8988T (cell line): ENCODE measurements at regions not wholly inside any gene's neighbourhood (a gene's known extent, or its start where the extent isn't known, plus 50 kb on each side); places are given as distances from the start of the nearest gene placed in this dataset.

Experiments used
- DNase-seq: peaks from one replicate; pipeline ENCODE4 v3.0.0; 2011

- no peak for DNase-seq
Measured at GRCh38 chr3:159174715-159175692, 373.1 kb downstream of the MFSD1 start.

DNA sequence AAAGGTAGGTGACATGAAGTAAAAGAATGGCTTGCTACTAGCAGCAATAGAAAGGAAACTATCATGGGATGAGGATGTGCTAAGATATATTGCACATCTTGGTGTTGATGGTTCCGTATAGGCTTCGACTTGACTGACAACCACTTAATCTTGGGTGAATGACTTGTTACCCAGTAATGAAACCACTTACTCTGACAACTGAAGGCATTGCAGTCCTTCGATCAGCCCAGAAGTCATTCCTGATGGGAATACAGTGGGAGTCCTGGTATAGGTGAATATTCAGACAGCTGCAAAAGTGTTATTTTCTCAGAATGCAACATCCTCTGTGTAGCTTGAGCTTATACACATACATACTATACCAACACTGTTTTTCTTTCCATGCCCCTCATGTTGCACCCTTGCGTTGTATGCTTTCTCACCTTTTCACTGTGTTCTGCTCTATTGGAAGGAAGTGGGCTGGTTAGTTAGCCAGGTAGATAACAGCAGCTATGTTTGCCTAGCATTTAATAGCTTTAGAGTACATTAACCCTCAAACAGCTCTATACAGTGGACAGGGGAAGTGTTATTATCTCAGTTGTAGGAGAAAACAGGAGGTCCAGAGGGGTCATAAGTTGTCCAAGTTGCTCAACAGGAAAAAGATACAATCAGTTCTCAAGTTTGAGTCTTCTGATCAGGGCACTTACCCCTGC, 376.5 kb downstream of the MFSD1 start:
- no peak for DNase-seq

DNA sequence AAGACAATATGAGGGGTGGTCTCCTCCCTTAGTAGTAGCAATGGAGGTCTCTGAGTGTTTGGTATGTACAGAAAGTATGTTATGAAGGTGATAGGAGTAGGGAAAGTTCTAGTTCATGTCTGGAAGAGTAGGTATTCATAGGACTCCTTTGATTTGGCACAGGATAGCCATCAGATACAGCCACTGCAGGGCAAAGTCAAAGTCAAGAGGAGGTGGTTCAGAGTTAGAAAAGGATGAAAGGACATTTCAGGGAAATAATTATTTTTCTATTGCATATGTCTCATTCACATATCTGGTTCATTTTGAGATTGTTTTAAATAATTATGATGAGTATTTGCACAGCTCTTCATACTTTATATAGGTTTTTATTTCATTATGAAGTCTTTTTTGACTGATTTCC, 381.1 kb downstream of the MFSD1 start:
- no peak for DNase-seq

- DNase-seq, result no peak
Measured at GRCh38 chr3:159185443-159186050, 383.7 kb downstream of the MFSD1 start.

- no peak for DNase-seq
Measured at GRCh38 chr3:159186581-159186980, 384.7 kb downstream of the MFSD1 start.

- no peak for DNase-seq
Measured at GRCh38 chr3:159187232-159187631, 385.4 kb downstream of the MFSD1 start.

DNA sequence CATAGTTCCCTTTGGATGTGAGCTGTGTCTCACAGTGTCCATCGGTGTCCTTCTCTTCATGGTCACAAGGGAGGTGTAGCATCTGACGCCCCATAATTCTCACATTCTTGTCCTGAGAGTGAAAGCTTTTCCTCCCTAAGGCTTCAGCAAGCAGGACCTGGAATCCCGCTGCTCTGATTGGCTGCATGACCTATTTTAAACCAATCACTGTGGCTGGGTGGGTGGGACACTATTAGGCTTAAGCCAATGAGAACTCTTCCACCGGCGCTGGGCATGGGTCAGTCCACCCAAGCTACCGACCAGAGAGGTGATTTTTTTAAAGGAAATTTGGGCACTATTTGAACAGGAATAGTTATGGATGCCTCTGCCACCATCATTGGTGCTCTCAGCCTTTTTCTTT, 385.9 kb downstream of the MFSD1 start:
- DNase-seq, result no peak

DNA sequence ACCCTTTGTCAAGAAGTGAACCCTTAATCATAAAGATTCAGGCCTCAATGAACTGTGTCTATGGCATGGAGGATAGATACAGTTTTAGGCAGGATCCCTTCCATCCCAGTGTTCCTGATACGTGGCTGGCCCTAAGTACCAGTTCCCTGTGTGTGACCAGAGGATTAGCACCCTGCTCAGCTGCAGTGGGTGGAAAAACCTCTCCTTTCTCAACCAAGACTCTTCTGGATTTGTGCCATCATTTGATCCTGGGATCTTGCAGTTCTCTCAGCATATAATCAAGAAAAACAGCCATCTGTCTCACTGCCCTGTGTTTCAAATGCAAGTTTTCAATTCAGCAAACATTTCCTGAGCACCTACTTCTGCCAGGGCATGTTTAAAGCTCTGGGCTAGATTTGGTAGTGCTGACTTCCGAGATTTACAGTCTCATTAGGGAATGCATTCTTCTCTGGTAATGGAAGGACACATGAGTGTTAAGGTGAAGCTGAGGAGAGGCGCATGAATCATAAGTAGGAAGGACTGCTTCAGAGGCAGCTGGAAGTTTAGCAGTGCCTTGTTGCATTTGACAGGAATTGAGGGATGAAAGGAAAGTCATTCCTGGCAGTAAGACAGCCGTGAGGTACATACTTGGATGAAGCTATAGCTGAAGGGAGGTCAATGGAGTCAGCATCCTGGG, 388.3 kb downstream of the MFSD1 start:
- no peak for DNase-seq

- DNase-seq, result no peak
Measured at GRCh38 chr3:159191447-159191846, 389.6 kb downstream of the MFSD1 start.

GRCh38 chr3:159196359-159196758, 394.5 kb downstream of the MFSD1 start:
- DNase-seq, result no peak

- no peak for DNase-seq
Measured at GRCh38 chr3:159200176-159200575, 398.3 kb downstream of the MFSD1 start.

GRCh38 chr3:159208050-159208449, 406.2 kb downstream of the MFSD1 start:
- DNase-seq, result no peak

GRCh38 chr3:159209459-159209858, 407.6 kb downstream of the MFSD1 start:
- no peak for DNase-seq

GRCh38 chr3:159210336-159210735, 408.5 kb downstream of the MFSD1 start:
- no peak for DNase-seq

GRCh38 chr3:159216311-159216710, 414.5 kb downstream of the MFSD1 start:
- DNase-seq, result no peak

DNA sequence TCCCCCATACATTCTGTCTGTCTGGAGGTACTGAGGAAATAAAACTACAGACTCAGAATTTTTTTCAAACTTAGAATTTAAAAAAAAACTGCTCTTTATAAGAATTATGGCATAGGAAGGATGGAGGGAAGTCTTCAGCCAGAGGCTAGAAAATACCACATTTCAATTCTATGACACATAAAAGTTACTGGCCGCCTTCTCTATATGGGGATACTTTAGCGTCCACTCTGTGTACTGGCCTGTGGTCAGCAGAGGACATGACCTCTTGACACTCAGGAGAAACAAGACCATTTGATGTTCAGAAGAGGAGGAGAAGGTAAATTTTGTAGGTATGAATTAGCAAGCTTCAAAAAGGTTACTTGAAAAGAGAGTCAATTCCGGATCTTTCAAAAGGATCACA, 417.4 kb downstream of the MFSD1 start:
- DNase-seq, result no peak

DNA sequence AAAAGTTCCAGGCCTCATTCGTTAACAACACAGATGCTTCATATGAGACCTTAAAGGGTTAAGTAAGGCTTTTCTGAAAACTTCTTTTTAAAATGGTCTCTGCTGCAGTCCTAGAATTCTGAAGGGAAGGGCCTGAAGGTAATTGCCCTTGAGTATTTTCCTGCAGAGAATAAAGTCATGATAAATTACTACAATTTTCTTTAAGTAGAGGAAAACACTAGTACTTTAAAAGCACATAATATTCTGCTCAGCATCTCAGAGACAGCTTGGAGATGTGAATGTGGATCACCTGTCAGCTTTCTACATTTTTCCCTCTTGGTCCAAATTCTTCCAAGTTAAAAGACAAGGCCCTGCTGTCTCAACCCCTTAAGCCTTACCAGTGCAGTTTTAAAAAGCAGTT, 419.5 kb downstream of the MFSD1 start:
- no peak for DNase-seq

DNA sequence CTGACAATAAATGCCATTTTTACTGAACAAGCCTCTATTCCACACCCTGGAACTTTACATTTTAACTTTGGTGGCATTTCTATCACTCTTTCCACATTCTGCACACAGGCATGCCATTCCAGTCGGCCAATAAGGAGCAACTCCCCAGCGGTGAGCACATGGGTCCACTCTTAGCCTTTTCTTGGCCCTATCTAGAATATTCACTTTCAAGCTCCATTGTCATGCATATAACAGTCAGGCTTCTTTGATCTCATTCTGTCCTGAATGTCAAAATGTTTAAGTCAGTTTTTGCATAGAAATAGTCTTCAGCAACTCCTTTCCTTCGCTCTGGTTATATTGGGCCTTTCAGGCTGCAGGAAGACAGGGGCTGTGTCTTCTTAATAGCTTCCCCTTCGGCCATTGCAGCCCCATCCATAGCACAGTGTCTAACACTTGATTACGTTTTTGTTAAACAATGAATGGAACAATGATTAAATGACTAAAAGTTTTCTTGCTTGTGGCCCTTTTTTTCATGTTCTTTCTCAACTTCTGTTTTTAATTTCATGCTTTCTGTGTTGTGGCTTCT, 427.3 kb downstream of the MFSD1 start:
- DNase-seq, result no peak

- no peak for DNase-seq
Measured at GRCh38 chr3:159232966-159233365, 431.1 kb downstream of the MFSD1 start.

DNA sequence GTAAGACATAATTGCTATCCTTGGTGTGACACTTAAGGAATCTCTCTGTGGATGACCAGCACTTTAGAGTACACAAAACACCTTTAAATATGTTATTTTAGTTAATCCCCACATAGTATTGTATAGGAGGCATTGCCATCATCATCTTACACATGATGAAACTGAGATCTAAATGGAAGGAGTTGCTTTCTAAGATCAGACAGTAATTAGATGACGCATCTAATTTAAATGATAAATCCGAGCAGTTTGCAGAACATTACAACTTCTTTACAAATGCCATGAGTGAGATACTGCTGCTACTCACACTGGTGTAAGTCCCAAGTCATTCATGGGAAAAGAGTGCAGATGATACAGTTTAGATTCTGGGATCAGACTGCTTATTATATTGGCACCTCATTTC, 431.9 kb downstream of the MFSD1 start:
- no peak for DNase-seq

DNA sequence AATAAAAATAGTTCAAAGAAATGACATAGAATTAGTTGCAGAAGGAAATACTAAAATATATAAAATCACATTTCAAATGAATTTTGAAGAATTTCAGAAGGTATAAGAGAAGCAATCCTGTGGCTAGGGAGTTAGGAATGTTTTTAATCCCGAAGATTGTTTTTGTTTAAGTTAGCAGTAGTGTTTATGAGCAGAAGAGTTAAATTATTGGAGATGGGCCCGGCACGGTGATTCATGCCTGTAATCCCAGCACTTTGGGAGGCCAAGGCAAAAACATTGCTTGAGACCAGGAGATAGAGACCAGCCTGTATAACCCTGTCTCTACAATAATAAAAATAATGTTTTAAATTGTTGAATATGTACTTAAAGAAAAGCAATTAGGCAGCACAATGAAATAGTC, 432.5 kb downstream of the MFSD1 start:
- DNase-seq, result no peak

DNA sequence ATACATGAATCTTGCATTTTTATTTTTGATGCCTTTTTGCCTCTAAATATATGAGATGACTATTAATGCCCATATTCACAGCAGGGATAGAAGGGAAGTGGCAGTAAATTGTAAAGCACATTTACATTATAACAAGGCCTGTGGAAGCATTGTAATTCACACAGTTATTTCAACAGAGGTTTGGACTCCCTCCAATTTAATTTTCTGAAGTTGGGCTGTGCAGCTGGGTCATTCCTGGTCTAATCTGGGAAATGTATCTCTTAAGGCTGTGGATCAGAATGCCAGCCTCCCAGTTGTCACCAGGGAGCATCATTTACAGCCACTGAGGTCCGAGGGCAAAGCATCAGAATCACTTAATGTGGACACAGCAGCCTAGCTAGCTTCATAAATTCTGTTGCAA, 434.5 kb downstream of the MFSD1 start:
- no peak for DNase-seq

GRCh38 chr3:159237226-159237625, 435.4 kb downstream of the MFSD1 start:
- no peak for DNase-seq
